Neural progenitor cell (in vitro differentiated cells): ENCODE measurements at regions not wholly inside any gene's neighbourhood (a gene's known extent, or its start where the extent isn't known, plus 50 kb on each side); places are given as distances from the start of the nearest gene placed in this dataset.

Experiments
- CTCF ChIP-seq: fragments of 200-600 bp; sonication (generic); IDR thresholded peaks from 2 replicates; pipeline ENCODE4 v1.5.1; 2017; ENCODE audit warnings: antibody characterized with exemption, mild to moderate bottlenecking
- EZH2 ChIP-seq: fragments of 200-600 bp; sonication (generic); IDR thresholded peaks from 2 replicates; pipeline ENCODE4 v1.6.1; 2017; ENCODE audit warnings: antibody characterized with exemption, mild to moderate bottlenecking, moderate library complexity
- EZH2phosphoT487 ChIP-seq: fragments of 200-600 bp; sonication (generic); IDR thresholded peaks from 2 replicates; pipeline ENCODE4 v1.6.1; 2017; ENCODE audit warnings: antibody characterized with exemption

- no peak for TF ChIP-seq CTCF
- TF ChIP-seq EZH2, result no peak
- no peak for TF ChIP-seq EZH2phosphoT487
Measured at GRCh38 chr3:180329187-180329586, 272.8 kb upstream of the TTC14 start.
